Gastroesophageal sphincter (tissue), 3 donors: ENCODE measurements at regions not wholly inside any gene's neighbourhood (a gene's known extent, or its start where the extent isn't known, plus 50 kb on each side); places are given as distances from the start of the nearest gene placed in this dataset.
A peak's percentile ranks its signal among the peaks of the same experiment; 100 is the strongest.

Experiments used
- EP300 ChIP-seq: sonication (generic); formaldehyde crosslinking; IDR thresholded peaks from one replicate; pipeline ENCODE4 v1.6.1; 2017; ENCODE audit warnings: antibody characterized with exemption, mild to moderate bottlenecking
- POLR2A ChIP-seq, 2 donors: fragments of 450-650 bp; IDR thresholded peaks; one replicate each; pipeline ENCODE4 v1.6.1; 2017; ENCODE audit warnings: antibody characterized with exemption in 2 of 2, mild to moderate bottlenecking in 2 of 2, moderate library complexity in 1 of 2
- POLR2AphosphoS5 ChIP-seq: sonication (generic); formaldehyde crosslinking; IDR thresholded peaks from one replicate; pipeline ENCODE4 v1.6.1; 2017; ENCODE audit warnings: antibody characterized with exemption
- TF ChIP-seq, protein P1 (sequence below), 4 experiments: fragments of 200-600 bp in 2 of 4; fragments of 450-650 bp in 2 of 4; sonication (generic) in 1 of 4; IDR thresholded peaks; one replicate each; pipeline ENCODE4 v1.5.1; 2017 to 2019; ENCODE audit warnings: antibody characterized with exemption in 4 of 4, mild to moderate bottlenecking in 2 of 4, moderate library complexity in 2 of 4

DNA sequence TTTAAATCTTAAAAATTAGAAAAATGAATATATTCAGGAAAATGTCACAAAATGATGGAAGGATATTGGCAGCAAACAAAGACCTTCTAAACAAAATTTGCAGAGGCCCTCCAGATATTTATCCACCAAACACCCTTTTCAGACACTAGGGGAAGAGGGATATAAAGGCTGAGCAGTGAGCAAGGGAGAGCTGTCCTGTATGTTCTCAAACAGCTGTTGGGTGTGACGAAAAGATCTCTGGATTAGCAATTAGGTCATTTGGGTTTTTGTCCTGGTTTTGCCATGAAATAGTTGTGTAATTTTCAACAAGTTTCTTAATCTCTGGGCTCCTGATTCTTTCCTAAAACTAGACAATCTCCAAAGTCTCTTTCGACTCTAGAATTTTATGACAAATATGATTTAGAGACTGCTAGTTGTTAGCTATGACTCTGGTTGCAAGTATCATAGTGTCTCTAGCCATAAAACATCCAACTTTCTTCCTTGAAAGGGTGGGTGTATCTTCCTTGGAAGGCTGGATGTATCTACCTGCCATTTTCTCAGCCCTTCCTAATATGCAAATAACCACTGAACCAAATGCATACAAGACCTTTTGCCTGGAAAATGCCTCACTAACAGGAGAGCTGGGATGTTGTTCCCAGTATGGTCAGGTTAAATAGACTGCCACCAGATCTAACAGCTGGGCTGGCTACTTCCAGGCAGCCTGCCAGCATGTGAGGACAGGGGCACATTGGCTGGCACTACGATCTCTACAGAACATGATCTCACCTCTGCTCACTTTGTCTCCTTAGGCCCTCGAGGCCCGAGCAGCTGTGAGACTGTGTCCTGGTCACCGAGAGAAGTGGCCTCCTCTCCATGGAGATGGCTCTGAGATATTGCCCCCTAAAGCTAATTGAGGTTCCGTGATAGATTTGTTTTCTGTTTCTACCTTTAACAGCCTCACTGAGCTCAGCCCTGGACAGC is 225.5 kb upstream of the JADE1 start:
- TF ChIP-seq POLR2A (IDR thresholded peaks at IDR 0.05) (no peak), EP300 (no peak), POLR2AphosphoS5 (peak; percentile 44)
- TF ChIP-seq, protein P1, sequence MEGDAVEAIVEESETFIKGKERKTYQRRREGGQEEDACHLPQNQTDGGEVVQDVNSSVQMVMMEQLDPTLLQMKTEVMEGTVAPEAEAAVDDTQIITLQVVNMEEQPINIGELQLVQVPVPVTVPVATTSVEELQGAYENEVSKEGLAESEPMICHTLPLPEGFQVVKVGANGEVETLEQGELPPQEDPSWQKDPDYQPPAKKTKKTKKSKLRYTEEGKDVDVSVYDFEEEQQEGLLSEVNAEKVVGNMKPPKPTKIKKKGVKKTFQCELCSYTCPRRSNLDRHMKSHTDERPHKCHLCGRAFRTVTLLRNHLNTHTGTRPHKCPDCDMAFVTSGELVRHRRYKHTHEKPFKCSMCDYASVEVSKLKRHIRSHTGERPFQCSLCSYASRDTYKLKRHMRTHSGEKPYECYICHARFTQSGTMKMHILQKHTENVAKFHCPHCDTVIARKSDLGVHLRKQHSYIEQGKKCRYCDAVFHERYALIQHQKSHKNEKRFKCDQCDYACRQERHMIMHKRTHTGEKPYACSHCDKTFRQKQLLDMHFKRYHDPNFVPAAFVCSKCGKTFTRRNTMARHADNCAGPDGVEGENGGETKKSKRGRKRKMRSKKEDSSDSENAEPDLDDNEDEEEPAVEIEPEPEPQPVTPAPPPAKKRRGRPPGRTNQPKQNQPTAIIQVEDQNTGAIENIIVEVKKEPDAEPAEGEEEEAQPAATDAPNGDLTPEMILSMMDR (IDR thresholded peaks at IDR 0.05): peak in 2 of 4 experiments; percentile 27 to 37
